Upper lobe of left lung (tissue), 6 donors: ENCODE measurements at regions not wholly inside any gene's neighbourhood (a gene's known extent, or its start where the extent isn't known, plus 50 kb on each side); places are given as distances from the start of the nearest gene placed in this dataset.

Experiments
- ATAC-seq, 2 donors: fragments of 200-7000 bp; cut with Tn5 transposase; one replicate each; pipeline ENCODE4 v1.9.1; 2022; ENCODE audit warnings: mild to moderate bottlenecking in 2 of 2, moderate library complexity in 2 of 2; ENCODE audit not compliant: low FRiP score in 2 of 2
- DNase-seq, 2 donors: peaks; one replicate each; pipeline ENCODE4 v3.0.0-alpha.2; 2019 to 2020
- H3K27ac ChIP-seq, 4 donors: fragments of 200-600 bp; sonication (generic); one replicate each; pipeline ENCODE4 v1.5.1; 2016 to 2019
- H3K27me3 ChIP-seq, 4 donors: fragments of 200-600 bp; sonication (generic); one replicate each; pipeline ENCODE4 v1.5.1; 2017 to 2019
- H3K36me3 ChIP-seq, 4 donors: fragments of 200-600 bp; sonication (generic); one replicate each; pipeline ENCODE4 v1.5.1; 2016 to 2019
- H3K4me1 ChIP-seq, 4 donors: fragments of 200-600 bp; sonication (generic); one replicate each; pipeline ENCODE4 v1.5.1; 2018 to 2019
- H3K4me3 ChIP-seq, 4 donors: fragments of 200-600 bp; sonication (generic); one replicate each; pipeline ENCODE4 v1.5.1; 2017 to 2019; ENCODE audit warnings: mild to moderate bottlenecking in 2 of 4, moderate library complexity in 1 of 4
- H3K9me3 ChIP-seq, 4 donors: fragments of 200-600 bp; sonication (generic); one replicate each; pipeline ENCODE4 v1.5.1; 2018 to 2019
- EP300 ChIP-seq, 4 donors: sonication (generic); formaldehyde crosslinking; IDR thresholded peaks; one replicate each; pipeline ENCODE4 v1.5.1; 2017; ENCODE audit warnings: antibody characterized with exemption in 4 of 4, control low read depth in 2 of 4
- POLR2A ChIP-seq, 4 donors: fragments of 450-650 bp; IDR thresholded peaks; one replicate each; pipeline ENCODE4 v1.5.1; 2016 to 2017; ENCODE audit warnings: antibody characterized with exemption in 4 of 4, mild to moderate bottlenecking in 2 of 4
- POLR2AphosphoS5 ChIP-seq, 2 donors: sonication (generic); formaldehyde crosslinking; IDR thresholded peaks; one replicate each; pipeline ENCODE4 v1.5.1; 2017; ENCODE audit warnings: antibody characterized with exemption in 2 of 2
- WGBS, 2 donors: methylation state at CpG; one replicate each; pipeline ENCODE4 v1.1.5; 2017 to 2018; 5-methylcytosine and 5-hydroxymethylcytosine counted together
- TF ChIP-seq, protein P1 (sequence below), 6 experiments: fragments of 450-650 bp in 4 of 6; fragments of 200-600 bp in 2 of 6; sonication (generic) in 2 of 6; IDR thresholded peaks; one replicate each; pipeline ENCODE4 v1.5.1; 2016 to 2019; ENCODE audit warnings: antibody characterized with exemption in 6 of 6
- donor health status: DM: no; HTN: no; CAD: no; lungs with moderate emphysema.
- donor health status: DM: no; HTN: yes; CAD: no; lungs with severe emphysema.

DNA sequence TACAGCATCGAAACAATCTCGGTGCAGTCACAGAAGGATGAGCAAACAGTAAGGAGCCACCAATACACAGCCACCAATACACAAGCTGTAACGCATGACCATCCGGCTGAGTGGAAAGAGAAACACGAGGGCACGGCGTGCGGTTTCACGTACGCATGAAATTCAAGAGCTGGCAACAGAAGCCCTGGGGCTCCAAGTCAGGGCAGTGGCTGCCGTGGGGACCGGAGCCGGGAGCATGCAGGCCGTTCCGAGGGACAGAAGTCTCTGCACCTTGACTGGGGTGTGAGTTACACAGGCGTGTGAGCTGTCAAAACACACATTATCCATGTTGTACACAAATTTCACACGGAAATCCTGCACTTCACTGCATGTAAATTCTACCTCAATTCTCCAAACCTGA, 50.6 kb upstream of the METRNL start:
- no peaks in the 10 kb centered on the region for H3K9me3 ChIP-seq
- ATAC-seq (no peak), DNase-seq (peak; percentile 13 to 47)
- H3K4me1 ChIP-seq, result no peaks in the 10 kb centered on the region
- H3K27me3 ChIP-seq, result no peaks in the 10 kb centered on the region
- H3K4me3 ChIP-seq, result no peak overlapping the region
- no peak overlapping the region for H3K27ac ChIP-seq
- no peaks in the 10 kb centered on the region for H3K36me3 ChIP-seq
- 96% methylated on average over 17 of the region's 17 CpGs for WGBS, 2 donors
- TF ChIP-seq POLR2AphosphoS5 (IDR thresholded peaks at IDR 0.05) (no peak), EP300 (IDR thresholded peaks at IDR 0.05) (no peak), POLR2A (IDR thresholded peaks at IDR 0.05) (no peak)
- TF ChIP-seq, protein P1, sequence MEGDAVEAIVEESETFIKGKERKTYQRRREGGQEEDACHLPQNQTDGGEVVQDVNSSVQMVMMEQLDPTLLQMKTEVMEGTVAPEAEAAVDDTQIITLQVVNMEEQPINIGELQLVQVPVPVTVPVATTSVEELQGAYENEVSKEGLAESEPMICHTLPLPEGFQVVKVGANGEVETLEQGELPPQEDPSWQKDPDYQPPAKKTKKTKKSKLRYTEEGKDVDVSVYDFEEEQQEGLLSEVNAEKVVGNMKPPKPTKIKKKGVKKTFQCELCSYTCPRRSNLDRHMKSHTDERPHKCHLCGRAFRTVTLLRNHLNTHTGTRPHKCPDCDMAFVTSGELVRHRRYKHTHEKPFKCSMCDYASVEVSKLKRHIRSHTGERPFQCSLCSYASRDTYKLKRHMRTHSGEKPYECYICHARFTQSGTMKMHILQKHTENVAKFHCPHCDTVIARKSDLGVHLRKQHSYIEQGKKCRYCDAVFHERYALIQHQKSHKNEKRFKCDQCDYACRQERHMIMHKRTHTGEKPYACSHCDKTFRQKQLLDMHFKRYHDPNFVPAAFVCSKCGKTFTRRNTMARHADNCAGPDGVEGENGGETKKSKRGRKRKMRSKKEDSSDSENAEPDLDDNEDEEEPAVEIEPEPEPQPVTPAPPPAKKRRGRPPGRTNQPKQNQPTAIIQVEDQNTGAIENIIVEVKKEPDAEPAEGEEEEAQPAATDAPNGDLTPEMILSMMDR (IDR thresholded peaks at IDR 0.05), result no peak

DNA sequence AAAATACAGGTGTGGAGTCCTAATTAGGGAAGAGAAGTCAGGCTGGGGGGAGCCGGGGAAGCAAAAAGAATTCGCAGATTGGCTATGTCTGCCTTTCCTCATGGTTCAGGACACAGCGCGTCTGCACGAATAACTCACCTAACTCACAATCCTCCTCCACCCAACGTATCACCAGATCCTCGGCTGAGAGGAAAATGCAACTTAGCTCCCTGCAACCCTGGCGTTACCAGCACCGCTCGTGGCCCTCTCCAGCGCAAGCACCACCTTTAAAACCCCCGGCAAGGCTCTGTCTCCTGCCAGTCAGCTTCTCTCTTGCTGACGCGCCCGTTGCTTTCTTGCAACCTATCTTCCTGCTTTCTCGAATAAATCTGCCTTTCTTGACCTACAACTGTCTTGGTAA, 49.8 kb upstream of the METRNL start:
- ATAC-seq, result no peak
- DNase-seq, result no peak
- H3K27ac ChIP-seq, result no peak overlapping the region
- H3K27me3 ChIP-seq, result no peaks in the 10 kb centered on the region
- TF ChIP-seq POLR2AphosphoS5 (IDR thresholded peaks at IDR 0.05) (no peak), EP300 (IDR thresholded peaks at IDR 0.05) (no peak), POLR2A (IDR thresholded peaks at IDR 0.05) (no peak)
- TF ChIP-seq, protein P1 (IDR thresholded peaks at IDR 0.05), result no peak
- 92 to 96% methylated on average over 16 of the region's 16 CpGs for WGBS, 2 donors
- no peaks in the 10 kb centered on the region for H3K36me3 ChIP-seq
- no peaks in the 10 kb centered on the region for H3K4me1 ChIP-seq
- H3K9me3 ChIP-seq, result no peaks in the 10 kb centered on the region
- no peak overlapping the region for H3K4me3 ChIP-seq
